GM21423 (cell line): ENCODE measurements at regions not wholly inside any gene's neighbourhood (a gene's known extent, or its start where the extent isn't known, plus 50 kb on each side); places are given as distances from the start of the nearest gene placed in this dataset.
"Not testable (repeated sequence)": the region's sequence is repeated elsewhere in the genome, so short reads cannot be mapped to it uniquely, and the experiment has no call there.

Experiments
- ATAC-seq: cut with Tn5 transposase; IDR thresholded peaks from one replicate; pipeline ENCODE4 v1.9.1; 2021; ENCODE audit warnings: mild to moderate bottlenecking, moderate library complexity; ENCODE audit not compliant: unreplicated experiment

DNA sequence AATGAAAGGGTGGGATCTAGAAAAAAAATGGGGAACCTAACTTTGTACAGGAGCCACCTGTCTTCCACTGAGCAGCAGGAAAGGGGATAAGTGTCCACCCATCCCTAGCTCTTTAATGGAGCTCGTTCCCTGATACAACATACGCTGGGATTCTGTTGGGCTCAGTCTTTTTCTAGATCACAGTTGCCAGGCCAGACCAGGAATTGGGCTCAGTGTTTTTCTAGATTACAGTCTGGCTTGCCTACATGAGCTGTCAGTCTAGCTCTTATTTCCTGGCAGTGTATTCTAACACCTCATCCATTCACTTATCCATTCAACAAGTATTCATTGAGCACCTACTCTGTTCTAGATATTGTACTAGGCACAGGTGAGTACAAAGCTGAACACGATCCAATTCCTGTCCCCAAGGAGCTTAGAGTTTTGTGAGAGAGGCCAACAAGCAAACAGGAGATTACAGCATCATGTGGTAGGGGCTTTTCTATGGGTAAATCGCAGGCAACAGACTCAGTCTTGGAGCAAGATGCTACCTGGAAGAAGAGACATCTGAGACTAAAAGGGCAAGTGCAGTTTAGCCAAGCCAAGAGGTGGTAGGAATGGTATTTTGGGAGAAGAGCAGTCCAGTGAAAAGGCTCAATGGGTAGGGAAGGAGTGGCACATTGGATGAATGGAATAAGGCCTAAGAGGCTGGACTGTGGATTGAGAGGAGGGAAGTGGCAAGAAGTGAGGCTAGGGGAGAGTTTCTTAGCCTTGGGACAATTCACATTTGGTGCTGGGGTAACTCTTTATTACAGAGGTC, 138.0 kb upstream of the HS3ST2 start:
- ATAC-seq = no peak

DNA sequence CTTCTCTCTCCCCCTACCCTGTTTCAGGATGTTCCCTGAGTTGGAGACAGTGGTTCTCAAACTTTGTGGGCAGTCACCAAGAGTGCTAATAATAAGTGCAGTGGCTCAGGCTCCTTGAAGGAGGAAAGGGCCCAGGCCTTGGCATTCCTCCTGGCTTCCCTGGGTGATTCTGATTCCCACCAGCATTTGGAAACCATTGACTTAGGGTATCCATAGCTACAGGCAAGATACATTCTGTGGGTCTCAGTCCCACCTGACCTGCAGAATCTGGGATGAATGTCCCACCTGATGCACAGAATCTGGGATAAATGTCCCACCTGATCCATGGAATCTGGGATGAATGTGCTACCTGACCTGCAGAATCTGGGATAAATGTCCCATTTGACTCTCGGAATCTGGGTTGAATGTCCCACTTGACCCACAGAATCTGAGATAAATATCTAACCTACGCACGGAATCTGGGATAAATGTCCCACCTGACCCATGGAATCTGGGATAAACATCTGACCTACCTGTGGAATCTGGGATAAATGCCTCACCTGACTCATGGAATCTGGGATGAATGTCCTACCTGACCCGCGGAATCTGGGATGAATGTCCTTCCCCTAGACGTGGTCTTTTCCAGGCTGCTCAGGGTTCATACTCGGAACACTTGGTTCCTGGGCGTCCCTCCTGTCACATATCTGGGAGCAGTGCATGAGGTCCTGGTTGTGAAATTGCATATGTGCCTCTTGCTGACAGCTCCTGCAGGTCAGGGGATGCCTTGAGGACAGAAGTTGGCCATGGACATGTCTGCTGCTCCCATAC, 136.7 kb upstream of the HS3ST2 start:
- ATAC-seq = no peak

DNA sequence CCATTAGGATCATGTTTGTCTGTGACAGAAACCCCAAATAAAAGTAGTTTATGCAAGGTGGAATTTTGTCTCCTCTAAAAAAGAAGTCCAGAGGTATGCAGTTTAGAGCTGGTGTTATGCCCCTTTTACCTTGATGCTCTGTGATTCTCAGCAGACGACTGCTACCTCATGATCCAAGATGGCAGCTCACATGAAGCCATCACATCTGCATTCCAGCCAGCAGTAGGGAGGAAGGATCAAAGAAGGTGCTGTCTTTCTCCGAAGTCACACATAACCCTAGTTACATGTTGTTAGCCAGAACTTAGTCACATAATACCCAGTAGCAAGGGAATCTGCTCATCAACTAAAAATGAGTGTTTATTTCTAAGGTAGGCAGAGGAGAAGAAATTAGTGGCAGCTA, 135.7 kb upstream of the HS3ST2 start:
- no peak for ATAC-seq

DNA sequence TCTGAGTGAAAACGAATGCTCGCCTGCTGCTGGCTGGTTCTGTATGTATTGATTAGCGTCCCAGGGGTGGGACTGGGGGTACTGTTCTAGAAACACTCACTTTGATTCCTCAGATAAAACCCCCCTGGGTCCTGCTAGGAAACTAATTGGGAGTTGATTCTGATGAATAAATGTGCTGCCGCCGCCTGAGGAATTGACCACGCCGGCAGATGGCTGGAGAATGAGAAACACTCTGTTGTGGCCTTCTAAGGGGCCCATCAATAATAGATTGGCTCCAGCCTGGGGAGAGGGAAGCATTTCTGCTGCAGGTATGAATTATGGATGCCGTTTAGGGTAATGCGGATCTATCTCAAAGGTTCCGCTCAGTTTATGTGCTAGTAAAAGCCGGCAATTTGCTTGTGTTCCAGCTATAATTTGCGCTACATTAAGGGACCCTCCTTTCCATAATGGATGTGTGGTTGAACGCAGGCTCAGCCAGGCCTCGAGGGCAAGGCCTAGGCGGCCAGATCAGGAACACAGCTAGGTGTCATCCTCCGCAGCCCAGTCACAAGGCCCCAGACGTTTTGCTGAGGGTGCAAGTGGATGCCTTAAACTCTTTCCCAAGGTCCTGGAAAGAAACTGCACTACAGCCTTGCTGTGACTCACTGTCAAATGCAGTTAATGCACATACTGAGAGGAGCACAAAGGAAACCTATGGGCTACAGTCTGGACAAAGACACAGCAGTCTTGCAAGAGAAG, 132.2 kb upstream of the HS3ST2 start:
- no peak for ATAC-seq

DNA sequence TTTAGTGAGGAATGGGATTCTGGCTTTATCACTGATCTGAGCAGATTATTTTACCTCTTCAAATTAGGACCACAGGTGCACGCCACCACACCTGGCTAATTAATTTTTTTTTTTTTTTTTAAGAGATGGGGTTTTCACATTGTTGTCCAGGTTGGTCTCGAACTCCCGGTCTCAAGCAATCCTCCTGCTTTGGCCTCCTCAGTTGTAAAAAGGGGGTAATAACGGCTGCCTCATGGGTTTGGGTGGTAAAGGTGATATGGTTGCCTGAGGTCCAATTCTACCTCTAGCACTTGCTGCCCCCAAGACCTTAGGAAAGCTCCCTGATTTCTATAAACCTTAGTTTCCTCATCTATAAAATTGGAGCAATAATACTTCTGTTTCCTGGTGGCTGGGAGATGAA, 130.7 kb upstream of the HS3ST2 start:
- ATAC-seq = no peak

DNA sequence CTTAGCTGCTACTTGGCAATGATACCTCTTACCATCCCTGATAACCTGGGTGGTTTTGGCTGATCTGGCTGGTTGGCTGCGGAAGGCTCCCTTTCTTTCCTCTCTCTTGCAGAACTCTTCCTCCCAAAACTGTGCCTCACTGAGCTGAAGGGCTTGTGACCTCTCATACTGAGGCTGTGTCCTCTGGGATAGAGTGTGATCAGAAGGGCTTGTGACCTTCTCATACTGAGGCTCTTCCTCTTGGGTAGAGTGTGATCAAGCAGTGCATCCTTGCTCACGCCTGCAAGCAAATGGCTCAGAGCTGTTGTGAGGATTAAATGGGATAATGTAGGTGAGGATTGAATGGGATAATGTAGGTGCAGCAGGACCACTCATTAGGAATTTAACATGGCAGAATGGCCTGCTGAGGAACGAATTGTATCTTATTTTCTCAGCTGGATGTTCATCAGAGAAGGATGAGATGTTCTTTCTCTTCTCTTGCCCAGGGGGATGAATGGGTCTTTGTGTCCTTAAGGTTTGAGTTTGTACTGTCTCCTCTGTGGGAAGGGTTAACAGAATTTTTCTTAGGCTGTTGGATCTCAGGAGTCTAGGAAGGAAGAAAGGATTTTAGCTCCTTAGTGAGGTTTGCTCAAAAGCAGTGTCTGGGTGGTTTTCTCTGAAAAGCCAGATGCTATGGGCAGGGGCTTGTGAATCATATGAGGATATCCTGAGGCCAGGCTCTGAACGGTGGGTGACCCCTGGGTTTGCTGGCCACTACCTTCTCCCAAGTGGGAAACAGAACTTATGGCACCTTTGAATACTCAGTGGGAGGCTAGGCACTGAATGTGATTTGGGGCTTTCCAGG, 130.0 kb upstream of the HS3ST2 start:
- no peak for ATAC-seq

DNA sequence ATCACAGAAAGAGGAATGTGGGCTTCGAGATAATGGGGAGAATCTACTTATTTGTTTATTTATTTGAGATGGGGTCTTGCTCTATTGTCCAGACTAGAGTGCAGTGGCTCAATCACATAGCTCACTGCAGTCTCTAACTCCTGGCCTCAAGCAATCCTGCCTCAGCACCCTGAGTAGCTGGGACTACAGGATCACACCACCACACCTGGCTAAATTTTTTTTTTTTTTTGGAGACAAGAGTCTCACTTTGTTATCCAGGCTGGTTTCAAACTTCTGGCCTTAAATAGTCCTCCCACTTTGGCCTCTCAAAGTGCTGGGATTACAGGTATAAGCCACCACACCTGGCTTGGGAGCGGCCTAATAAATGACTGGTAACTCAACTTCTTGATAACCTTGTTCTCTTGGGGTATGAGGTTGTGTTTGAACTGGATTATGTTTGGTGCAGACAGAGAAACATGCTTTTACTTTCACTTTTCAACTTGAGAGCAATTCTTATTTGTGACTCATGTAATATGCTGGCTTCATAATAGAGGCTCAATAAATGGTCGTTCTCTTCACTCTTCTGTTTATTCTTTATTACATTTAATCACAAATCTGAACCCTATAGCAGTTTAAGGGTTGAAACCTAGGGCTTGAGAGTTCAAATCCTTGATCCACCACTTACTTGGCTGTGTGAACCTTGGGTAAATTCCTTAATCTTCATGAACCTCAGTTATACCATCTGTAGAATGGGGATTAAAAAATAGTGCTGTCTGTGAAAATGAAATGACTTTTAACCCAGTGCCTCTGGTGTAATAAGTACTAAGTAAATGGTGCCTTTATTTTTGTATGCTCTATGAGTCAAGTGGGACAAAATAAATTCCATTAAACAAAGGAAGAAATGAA, 129.1 kb upstream of the HS3ST2 start:
- ATAC-seq = no peak

DNA sequence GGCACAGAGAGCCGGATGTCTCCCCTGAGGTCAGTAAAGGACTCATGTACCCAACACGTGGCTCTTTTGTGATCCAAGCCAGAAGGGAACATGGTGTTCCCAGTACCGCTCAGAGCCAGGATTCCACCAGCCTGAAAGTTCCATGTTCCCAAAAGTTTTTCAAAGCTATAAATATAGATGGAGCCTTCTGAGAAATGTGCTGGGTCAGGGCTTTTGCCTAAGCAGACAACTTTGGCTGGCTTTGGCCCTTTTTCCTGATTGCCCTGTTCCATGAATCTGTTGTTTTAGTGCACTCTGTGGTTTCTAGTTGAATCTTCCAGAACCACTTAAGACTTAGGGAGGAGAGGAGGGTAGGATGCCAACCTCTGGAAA, 128.5 kb upstream of the HS3ST2 start:
- no peak for ATAC-seq

DNA sequence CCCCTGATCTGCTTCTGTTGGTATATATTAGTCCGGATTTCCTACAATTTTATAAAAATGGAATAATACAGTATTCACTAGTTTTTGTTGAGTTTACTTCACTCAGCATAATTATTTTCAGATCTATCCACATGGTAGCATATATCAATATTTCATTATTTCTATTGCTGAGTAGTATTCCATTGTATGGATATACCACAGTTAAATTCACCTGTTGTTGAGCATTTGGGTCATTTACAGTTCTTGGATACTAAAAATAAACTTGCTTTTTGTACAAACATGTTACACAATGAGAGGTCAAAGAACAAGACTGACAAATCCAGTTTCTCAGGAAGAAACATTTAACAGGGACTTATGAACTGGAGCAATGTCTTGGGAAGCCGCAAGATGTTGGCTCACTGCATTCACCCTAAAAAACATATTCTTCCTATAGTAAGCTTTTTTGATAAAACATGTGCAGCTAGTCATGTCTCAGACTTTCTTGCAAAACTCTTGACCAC, 126.9 kb upstream of the HS3ST2 start:
- no peak for ATAC-seq

DNA sequence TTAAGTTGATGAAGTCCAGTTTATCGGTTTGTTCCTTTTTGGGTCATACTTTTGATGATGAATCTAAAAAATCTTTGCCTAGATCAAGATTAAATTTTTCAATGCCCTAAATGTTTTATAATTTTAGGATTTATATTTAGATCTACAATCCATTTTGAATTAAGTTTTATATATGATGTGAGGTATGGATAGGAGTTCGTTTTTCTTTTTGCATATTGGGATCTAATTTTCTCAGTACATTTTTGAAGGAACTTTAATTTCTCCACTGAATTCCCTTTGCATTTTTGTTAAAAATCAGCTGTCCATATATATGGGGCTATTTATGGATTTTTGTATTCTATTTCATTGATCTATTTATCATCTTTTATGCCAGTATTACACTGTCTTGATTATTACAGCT, 125.5 kb upstream of the HS3ST2 start:
- ATAC-seq = no peak

DNA sequence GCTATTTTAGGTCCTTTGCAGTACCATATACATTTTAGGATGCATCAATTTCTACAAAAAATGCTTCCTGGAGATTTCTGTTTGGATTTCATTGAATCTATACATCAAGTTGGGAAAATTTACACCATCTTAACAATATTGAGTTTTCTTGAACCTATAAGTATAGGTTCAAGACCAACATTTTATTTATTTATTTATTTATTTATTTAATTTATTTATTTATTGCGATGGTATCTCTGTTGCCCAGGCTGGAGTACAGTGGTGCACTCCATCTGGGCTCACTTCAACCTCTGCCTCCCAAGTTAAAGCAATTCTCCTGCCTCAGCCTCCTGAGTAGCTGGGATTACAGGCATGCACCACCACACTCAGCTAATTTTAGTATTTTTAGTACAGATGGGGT, 125.0 kb upstream of the HS3ST2 start:
- ATAC-seq = no peak

DNA sequence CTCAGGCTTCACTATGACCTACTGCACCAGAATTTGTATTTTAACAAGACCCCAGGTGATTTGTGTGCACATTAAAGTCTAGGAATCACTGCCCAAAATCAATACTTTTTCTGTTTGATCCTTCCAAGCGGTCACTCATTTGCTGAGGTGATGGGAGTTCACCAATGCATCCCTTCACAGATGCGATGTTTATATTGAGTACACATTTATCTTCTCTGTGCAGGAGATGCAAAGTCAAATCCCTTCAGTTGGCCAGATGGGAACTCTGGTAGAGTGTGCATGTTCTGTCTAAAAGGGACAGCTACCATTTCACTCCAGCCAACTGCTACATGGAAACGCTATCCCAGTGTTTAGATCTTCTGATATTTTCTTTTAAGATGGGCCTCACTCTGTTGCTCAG, 122.6 kb upstream of the HS3ST2 start:
- ATAC-seq = no peak

DNA sequence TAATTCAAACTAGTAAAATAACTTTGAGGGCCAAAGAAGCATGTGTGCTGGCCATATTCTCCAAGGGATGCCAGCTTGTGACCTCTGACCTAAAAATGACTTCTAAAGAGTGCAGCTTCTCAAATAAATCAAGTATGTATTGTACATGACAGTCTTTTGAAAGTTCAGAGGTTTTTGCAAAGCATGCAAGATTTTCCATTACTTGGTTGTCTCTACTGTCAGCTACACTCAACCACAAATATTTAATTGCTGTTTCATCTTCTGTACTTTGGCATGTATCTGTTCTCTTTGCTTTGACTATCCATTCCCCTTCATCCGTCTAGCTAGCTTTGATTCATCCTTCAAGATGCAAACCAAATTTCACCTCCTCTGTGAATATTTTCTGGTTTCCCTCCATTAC, 121.9 kb upstream of the HS3ST2 start:
- ATAC-seq = no peak

DNA sequence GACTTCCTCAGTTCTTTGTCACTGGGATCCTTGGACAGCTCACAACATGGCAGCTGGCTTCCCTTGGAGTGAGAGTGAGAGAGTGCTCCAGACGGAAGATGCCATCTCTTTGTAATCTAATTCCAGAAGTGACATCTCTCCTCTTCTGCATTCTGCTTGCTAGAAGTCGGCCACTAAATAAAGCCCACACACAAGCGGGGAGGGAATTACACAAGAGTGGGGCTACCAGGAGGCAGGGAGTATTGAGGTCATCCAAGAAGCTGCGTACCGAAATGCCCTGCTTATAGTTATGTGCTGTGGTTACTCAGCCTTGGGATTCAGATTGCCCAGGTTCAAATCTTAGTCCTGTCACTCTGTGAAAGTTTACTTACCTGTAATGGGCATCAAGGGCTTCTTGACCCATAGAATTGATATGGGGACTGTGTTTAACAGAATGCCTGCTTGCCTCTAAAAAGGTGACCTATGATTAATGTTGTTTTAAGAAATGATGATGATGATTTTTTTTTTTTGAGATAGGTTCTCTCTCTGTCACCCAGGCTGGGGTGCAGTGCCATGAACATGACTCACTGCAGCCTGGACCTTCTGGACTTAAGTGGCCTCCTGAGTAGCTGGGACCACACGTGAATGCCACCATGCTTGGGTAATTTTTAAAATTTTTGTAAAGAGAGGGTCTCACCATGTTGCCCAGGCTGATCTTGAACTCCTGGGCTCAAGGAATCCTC, 120.9 kb upstream of the HS3ST2 start:
- no peak for ATAC-seq

DNA sequence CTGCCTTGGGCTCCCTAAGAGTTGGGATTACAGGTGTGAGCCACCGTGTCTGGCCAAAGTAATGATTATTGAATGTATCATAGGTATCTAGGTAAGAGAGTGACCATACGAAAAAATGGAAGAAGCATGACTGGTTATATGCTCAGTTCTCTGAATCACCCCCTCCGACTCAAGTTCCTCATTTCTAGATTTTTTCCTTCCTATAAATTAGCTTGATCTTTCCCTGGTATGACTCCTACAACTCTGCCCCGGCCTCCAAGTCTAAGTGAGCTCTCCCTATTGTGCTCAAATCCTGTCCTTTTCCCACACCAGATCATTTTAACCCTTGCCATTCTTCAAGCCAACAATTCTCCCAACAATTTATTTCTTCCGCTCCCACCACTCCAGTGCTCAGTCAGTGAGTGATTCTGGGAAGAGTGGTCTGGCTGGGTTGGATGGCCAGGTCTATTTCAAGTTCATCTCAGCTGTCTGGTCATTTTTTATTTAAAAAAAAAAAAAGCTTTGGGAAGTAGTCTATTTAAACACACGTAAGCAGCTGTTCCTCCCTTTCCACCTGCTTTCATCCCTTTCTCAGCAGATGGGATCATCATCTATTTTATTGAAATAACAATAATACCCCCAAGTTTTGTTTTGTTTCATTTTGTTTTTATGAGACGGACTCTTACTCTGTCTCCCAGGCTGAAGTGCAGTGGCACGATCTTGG, 120.2 kb upstream of the HS3ST2 start:
- no peak for ATAC-seq

DNA sequence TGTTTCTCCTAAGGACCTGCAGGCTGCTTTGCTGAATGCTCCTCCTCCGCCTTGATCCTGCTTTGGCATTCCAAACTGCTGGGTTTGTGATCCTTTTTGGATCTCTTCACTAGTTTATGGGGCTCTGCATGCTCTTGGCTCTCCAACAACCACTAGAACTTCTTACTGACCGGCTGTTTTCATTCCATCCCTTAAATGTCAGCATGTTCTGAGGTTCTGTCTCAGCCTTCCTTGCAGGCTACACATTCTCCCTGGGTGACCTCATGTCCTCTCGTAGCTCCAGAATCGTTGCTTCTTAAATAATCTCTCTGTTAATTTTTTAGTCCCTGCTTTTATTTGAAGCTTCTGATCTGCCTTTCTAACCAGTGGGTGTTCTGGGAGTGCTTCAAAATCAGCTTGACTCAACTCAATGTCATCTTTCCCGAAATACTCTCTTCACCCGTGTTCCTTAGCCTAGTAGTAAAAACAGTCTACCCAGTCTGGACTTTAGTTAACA, 119.0 kb upstream of the HS3ST2 start:
- ATAC-seq = no peak

DNA sequence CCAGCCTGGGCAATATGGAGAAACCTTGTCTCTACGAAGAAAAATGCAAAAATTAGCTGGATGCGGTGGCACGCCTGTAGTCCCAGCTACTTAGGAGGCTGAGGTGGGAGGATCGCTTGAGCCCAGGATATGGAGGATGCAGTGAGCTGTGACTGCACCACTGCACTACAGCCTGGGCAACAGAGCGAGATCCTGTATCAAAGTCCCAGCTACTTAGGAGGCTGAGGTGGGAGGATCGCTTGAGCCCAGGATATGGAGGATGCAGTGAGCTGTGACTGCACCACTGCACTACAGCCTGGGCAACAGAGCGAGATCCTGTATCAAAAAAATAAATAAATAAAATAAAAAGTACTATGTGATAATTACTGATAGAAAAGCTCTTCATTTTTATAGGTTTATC, 118.2 kb upstream of the HS3ST2 start:
- ATAC-seq = not testable (repeated sequence)

DNA sequence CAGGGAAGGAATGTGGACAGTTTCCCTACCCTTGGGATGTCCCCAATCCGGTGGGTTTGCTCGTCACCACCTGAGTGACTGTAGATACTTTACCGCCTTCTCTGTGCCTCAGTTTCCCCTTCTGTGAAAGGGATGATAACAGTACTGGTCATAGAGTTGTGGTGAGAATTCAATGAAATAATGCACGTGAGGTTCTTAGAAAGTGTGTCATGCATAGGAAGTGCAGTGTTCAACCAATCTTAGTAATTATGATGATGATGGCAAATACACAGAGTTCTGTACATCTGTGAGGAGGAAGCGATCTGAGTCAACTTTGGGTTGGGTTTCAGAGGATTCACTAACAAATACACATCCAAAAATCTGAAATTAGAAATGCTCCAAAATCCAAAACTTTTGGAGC, 114.6 kb upstream of the HS3ST2 start:
- no peak for ATAC-seq
